GM23338 (cell line): ENCODE measurements at regions not wholly inside any gene's neighbourhood (a gene's known extent, or its start where the extent isn't known, plus 50 kb on each side); places are given as distances from the start of the nearest gene placed in this dataset.

Source experiments
- ATAC-seq: fragments of 200-7000 bp; cut with Tn5 transposase; 3 replicates; pipeline ENCODE4 v1.9.1; 2020
- DNase-seq: peaks from one replicate; pipeline ENCODE4 v3.0.0-alpha.2; 2015; ENCODE audit warnings: low spot score
- H2AFZ ChIP-seq: fragments of 200-600 bp; sonication (generic); 2 replicates; pipeline ENCODE4 v1.8.0; 2016; ENCODE audit warnings: antibody characterized with exemption, mild to moderate bottlenecking, moderate library complexity
- H3F3A ChIP-seq: fragments of 200-600 bp; sonication (generic); replicated peaks from 2 replicates; pipeline ENCODE4 v1.8.0; 2017; ENCODE audit warnings: antibody characterized with exemption, mixed run types, low read depth
- H3K27ac ChIP-seq: fragments of 200-600 bp; sonication (generic); 2 replicates; pipeline ENCODE4 v1.6.1; 2016; ENCODE audit warnings: low read depth
- H3K27me3 ChIP-seq: fragments of 200-600 bp; sonication (generic); 2 replicates; pipeline ENCODE4 v1.8.0; 2016; ENCODE audit warnings: mild to moderate bottlenecking, mixed run types, moderate library complexity; ENCODE audit not compliant: insufficient read depth
- H3K36me3 ChIP-seq: fragments of 200-600 bp; sonication (generic); 2 replicates; pipeline ENCODE4 v1.8.0; 2016; ENCODE audit warnings: mild to moderate bottlenecking; ENCODE audit not compliant: insufficient read depth
- H3K4me1 ChIP-seq: fragments of 200-600 bp; sonication (generic); 2 replicates; pipeline ENCODE4 v1.8.0; 2016; ENCODE audit warnings: mild to moderate bottlenecking, moderate library complexity; ENCODE audit not compliant: insufficient read depth
- H3K4me2 ChIP-seq: fragments of 200-600 bp; sonication (generic); 2 replicates; pipeline ENCODE4 v1.7.1; 2017; ENCODE audit warnings: mixed run types
- H3K4me3 ChIP-seq: fragments of 200-600 bp; sonication (generic); 2 replicates; pipeline ENCODE4 v1.6.1; 2016; ENCODE audit warnings: mixed run types
- H3K79me2 ChIP-seq: fragments of 200-600 bp; sonication (generic); replicated peaks from 2 replicates; pipeline ENCODE4 v1.8.0; 2017; ENCODE audit warnings: mild to moderate bottlenecking; ENCODE audit not compliant: insufficient read depth
- H3K9me2 ChIP-seq: fragments of 200-600 bp; sonication (generic); 2 replicates; pipeline ENCODE4 v1.8.0; 2017; ENCODE audit not compliant: insufficient read depth
- H4K20me1 ChIP-seq: fragments of 200-600 bp; sonication (generic); replicated peaks from 2 replicates; pipeline ENCODE4 v1.8.0; 2017; ENCODE audit warnings: mild to moderate bottlenecking; ENCODE audit not compliant: insufficient read depth
- H3K27ac Mint-ChIP-seq: 2 replicates; pipeline ENCODE4 v1.8.0; 2020; ENCODE audit warnings: inconsistent platforms, mild to moderate bottlenecking, moderate library complexity, mixed read lengths
- H3K27me3 Mint-ChIP-seq: 3 replicates; pipeline ENCODE4 v1.8.0; 2022; ENCODE audit warnings: low read depth, mild to moderate bottlenecking, moderate library complexity, mixed read lengths, inconsistent platforms; ENCODE audit not compliant: insufficient read depth, poor library complexity
- H3K36me3 Mint-ChIP-seq: 3 replicates; pipeline ENCODE4 v1.8.0; 2021; ENCODE audit warnings: low read depth, mild to moderate bottlenecking, inconsistent platforms, moderate library complexity, mixed read lengths
- H3K4me1 Mint-ChIP-seq: 3 replicates; pipeline ENCODE4 v1.8.0; 2020; ENCODE audit warnings: mild to moderate bottlenecking, inconsistent platforms, mixed read lengths
- H3K4me3 Mint-ChIP-seq: 3 replicates; pipeline ENCODE4 v1.8.0; 2021; ENCODE audit warnings: moderate library complexity, mild to moderate bottlenecking, inconsistent platforms, mixed read lengths
- H3K9me3 Mint-ChIP-seq: 3 replicates; pipeline ENCODE4 v1.8.0; 2020; ENCODE audit warnings: moderate library complexity, mild to moderate bottlenecking, inconsistent platforms, mixed read lengths
- CTCF ChIP-seq, 2 experiments: fragments of 200-600 bp in 1 of 2; sonication (generic) in 1 of 2; conservative IDR thresholded peaks; 2 replicates each; pipeline versions ENCODE4 v1.5.1 to v1.6.1; 2016 to 2017; ENCODE audit warnings: antibody characterized with exemption in 2 of 2, low read depth in 2 of 2, mild to moderate bottlenecking in 2 of 2, moderate library complexity in 1 of 2
- ETS1 ChIP-seq: IDR thresholded peaks from 2 replicates; pipeline ENCODE4 v1.6.1; 2016; ENCODE audit warnings: antibody characterized with exemption
- EZH2 ChIP-seq: fragments of 200-600 bp; sonication (generic); IDR thresholded peaks from one replicate; pipeline ENCODE4 v1.8.0; 2017; ENCODE audit warnings: antibody characterized with exemption, mild to moderate bottlenecking, low read depth; ENCODE audit not compliant: unreplicated experiment
- EZH2phosphoT487 ChIP-seq: fragments of 200-600 bp; sonication (generic); IDR thresholded peaks from one replicate; pipeline ENCODE4 v1.8.1; 2018; ENCODE audit warnings: antibody characterized with exemption; ENCODE audit not compliant: unreplicated experiment
- JUNB ChIP-seq: IDR thresholded peaks from one replicate; pipeline ENCODE4 v1.6.1; 2016; ENCODE audit warnings: antibody characterized with exemption; ENCODE audit not compliant: unreplicated experiment
- POLR2AphosphoS5 ChIP-seq: IDR thresholded peaks from 2 replicates; pipeline ENCODE4 v1.6.1; 2016; ENCODE audit warnings: antibody characterized with exemption, low read depth
- REST ChIP-seq: IDR thresholded peaks from one replicate; pipeline ENCODE4 v1.6.1; 2018; ENCODE audit warnings: antibody characterized with exemption; ENCODE audit not compliant: unreplicated experiment
- STAT1 ChIP-seq: IDR thresholded peaks from one replicate; pipeline ENCODE4 v1.6.1; 2016; ENCODE audit warnings: antibody characterized with exemption; ENCODE audit not compliant: unreplicated experiment
- TF ChIP-seq, protein P1 (sequence below): fragments of 250-450 bp; sonication (Bioruptor Pico); IDR thresholded peaks from 2 replicates; pipeline ENCODE4 v1.5.0; 2020; ENCODE audit warnings: mild to moderate bottlenecking, moderate library complexity

DNA sequence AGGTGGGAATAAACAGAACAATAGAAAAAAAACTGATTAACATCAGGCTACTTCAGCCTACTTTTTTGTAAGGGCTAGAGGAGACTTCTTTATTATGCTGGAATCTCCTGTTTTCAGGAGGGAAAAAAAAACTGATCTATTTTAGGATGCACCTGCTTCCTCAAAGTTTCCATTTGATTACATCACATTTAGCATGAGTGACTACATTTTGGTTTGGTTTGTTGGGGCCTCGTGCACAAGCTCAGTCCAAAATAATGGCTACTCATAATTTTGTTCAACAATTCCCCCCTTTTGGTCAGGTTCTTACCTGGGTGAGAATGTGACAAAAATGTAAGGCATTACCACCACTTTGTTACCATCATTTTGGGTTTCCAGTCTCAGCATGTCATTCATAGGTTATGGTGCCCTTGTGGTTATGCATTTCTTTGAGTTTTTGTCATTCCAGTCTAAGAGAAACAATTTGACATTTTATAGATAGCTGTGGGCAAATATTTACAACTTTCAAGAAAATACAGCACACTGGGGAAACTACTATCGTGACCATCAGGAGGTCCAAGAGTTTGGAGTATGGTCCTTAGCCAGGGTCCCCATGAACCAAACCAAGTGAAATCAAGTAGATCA is 93.6 kb upstream of the ATP11B start (continued):
- TF ChIP-seq, protein P1, sequence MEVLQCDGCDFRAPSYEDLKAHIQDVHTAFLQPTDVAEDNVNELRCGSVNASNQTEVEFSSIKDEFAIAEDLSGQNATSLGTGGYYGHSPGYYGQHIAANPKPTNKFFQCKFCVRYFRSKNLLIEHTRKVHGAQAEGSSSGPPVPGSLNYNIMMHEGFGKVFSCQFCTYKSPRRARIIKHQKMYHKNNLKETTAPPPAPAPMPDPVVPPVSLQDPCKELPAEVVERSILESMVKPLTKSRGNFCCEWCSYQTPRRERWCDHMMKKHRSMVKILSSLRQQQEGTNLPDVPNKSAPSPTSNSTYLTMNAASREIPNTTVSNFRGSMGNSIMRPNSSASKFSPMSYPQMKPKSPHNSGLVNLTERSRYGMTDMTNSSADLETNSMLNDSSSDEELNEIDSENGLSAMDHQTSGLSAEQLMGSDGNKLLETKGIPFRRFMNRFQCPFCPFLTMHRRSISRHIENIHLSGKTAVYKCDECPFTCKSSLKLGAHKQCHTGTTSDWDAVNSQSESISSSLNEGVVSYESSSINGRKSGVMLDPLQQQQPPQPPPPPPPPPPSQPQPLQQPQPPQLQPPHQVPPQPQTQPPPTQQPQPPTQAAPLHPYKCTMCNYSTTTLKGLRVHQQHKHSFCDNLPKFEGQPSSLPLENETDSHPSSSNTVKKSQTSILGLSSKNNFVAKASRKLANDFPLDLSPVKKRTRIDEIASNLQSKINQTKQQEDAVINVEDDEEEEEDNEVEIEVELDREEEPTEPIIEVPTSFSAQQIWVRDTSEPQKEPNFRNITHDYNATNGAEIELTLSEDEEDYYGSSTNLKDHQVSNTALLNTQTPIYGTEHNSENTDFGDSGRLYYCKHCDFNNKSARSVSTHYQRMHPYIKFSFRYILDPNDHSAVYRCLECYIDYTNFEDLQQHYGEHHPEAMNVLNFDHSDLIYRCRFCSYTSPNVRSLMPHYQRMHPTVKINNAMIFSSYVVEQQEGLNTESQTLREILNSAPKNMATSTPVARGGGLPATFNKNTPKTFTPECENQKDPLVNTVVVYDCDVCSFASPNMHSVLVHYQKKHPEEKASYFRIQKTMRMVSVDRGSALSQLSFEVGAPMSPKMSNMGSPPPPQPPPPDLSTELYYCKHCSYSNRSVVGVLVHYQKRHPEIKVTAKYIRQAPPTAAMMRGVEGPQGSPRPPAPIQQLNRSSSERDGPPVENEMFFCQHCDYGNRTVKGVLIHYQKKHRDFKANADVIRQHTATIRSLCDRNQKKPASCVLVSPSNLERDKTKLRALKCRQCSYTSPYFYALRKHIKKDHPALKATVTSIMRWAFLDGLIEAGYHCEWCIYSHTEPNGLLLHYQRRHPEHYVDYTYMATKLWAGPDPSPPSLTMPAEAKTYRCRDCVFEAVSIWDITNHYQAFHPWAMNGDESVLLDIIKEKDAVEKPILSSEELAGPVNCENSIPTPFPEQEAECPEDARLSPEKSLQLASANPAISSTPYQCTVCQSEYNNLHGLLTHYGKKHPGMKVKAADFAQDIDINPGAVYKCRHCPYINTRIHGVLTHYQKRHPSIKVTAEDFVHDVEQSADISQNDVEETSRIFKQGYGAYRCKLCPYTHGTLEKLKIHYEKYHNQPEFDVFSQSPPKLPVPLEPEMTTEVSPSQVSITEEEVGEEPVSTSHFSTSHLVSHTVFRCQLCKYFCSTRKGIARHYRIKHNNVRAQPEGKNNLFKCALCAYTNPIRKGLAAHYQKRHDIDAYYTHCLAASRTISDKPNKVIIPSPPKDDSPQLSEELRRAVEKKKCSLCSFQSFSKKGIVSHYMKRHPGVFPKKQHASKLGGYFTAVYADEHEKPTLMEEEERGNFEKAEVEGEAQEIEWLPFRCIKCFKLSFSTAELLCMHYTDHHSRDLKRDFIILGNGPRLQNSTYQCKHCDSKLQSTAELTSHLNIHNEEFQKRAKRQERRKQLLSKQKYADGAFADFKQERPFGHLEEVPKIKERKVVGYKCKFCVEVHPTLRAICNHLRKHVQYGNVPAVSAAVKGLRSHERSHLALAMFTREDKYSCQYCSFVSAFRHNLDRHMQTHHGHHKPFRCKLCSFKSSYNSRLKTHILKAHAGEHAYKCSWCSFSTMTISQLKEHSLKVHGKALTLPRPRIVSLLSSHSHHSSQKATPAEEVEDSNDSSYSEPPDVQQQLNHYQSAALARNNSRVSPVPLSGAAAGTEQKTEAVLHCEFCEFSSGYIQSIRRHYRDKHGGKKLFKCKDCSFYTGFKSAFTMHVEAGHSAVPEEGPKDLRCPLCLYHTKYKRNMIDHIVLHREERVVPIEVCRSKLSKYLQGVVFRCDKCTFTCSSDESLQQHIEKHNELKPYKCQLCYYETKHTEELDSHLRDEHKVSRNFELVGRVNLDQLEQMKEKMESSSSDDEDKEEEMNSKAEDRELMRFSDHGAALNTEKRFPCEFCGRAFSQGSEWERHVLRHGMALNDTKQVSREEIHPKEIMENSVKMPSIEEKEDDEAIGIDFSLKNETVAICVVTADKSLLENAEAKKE (CRISPR knock-in tag) = no peak
- no peak for TF ChIP-seq CTCF (conservative IDR thresholded peaks at IDR 0.05; ENCODE audit: low read depth in 2 of 2)
- TF ChIP-seq POLR2AphosphoS5 = no peak
- no peak for TF ChIP-seq JUNB

DNA sequence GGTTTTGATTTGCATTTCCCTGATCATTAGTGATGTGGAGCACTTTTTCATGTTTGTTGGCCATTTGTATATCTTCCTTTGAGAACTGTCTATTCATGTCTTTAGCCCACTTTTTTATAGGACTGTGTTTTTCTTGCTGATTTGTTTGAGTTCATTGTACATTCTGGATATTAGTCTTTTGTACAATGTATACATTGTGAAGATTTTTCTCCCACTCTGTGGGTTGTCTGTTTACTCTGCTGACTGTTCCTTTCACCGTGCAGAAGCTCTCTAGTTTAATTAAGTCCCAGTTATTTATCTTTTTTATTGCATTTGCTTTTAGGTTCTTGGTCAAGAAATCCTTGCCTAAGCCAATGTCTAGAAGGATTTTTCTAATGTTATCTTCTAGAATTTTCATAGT is 91.1 kb upstream of the ATP11B start:
- ATAC-seq (no peak), DNase-seq (no peak)
- Mint-ChIP-seq H3K27me3 (peaks cover 2% of the 10 kb centered on the region), H3K27ac (no peak overlapping the region), H3K36me3 (no peaks in the 10 kb centered on the region), H3K9me3 (no peaks in the 10 kb centered on the region; the same call in 2 of the 3 replicates), H3K4me1 (peaks cover 10% of the 10 kb centered on the region; the same call in 2 of the 3 replicates), H3K4me3 (no peak overlapping the region)
- Histone ChIP-seq H3K27ac (no peak overlapping the region), H3F3A (no peaks in the 10 kb centered on the region), H2AFZ (no peak overlapping the region), H4K20me1 (no peaks in the 10 kb centered on the region), H3K79me2 (no peaks in the 10 kb centered on the region), H3K4me1 (0 out of 2 replicates have a peak, but pooled peaks cover 9% of the 10 kb centered on the region), H3K9me2 (no peaks in the 10 kb centered on the region), H3K4me2 (no peak overlapping the region), H3K4me3 (no peak overlapping the region), H3K36me3 (no peaks in the 10 kb centered on the region), H3K27me3 (no peaks in the 10 kb centered on the region)
- TF ChIP-seq EZH2 (no peak), REST (no peak), EZH2phosphoT487 (no peak), ETS1 (no peak), CTCF (conservative IDR thresholded peaks at IDR 0.05; ENCODE audit: low read depth in 2 of 2) (no peak), JUNB (no peak), STAT1 (no peak)
